ENCODE measurements at regions not wholly inside any gene's neighbourhood (a gene's known extent, or its start where the extent isn't known, plus 50 kb on each side); places are given as distances from the start of the nearest gene placed in this dataset.

DNA sequence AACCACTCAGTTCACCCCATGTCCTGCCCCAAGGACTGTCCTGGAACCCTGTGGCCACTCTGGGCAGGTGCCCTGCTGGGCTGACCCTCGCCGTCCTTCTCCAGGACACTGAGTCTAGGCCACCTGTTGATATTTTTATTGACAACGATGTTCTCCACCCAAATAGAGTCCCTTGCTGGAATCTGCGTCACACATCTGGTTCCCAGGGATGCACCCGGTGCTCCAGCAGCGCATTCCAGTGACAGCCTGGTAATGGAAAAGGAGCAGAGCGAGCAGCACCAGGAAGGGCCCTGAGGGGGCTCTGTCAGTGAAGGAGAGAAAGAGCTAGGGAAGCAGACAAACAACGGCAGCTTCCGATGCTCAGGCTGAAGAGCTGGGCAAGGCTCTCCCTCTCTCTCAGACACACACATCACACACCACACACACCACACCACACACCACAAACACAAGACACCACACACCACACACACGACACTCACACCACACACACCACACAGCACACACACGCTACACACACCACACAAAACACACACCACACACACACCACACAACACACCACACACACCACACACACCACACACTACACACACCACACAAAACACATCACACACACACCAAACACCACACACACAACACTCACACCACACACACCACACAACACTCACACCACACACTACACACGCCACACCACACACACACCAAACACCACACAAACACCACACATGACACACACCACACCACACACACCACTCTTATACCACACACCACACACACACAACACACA, 117.9 kb upstream of the THBS2 start:
- TF ChIP-seq CTCF (IDR thresholded peaks at IDR 0.05 in 4 of 5, conservative IDR thresholded peaks at IDR 0.05 in 1 of 5) (no peak), POLR2A (IDR thresholded peaks at IDR 0.05) (no peak)
